ENCODE measurements at regions not wholly inside any gene's neighbourhood (a gene's known extent, or its start where the extent isn't known, plus 50 kb on each side); places are given as distances from the start of the nearest gene placed in this dataset.

- TF ChIP-seq CTCF (IDR thresholded peaks at IDR 0.05) (no peak), POLR2A (IDR thresholded peaks at IDR 0.05) (no peak), EP300 (IDR thresholded peaks at IDR 0.05) (no peak)
Observed at GRCh38 chr5:96572864-96573512, 89.2 kb upstream of the CAST start.

Measured in ovary (tissue), 3 donors.